Stomach (tissue), 8 donors: ENCODE measurements at regions not wholly inside any gene's neighbourhood (a gene's known extent, or its start where the extent isn't known, plus 50 kb on each side); places are given as distances from the start of the nearest gene placed in this dataset.
"Not testable (repeated sequence)": the region's sequence is repeated elsewhere in the genome, so short reads cannot be mapped to it uniquely, and the experiment has no call there.

Experiments used
- DNase-seq, 2 donors: peaks; one replicate each; pipeline versions ENCODE4 v3.0.0 to v3.0.0-alpha.2; 2013 to 2019
- H3K27ac ChIP-seq, 5 donors: fragments of 200-600 bp in 4 of 5; sonication (generic) in 4 of 5; one replicate each; pipeline ENCODE4 v1.5.1; 2013 to 2019; ENCODE audit warnings: mild to moderate bottlenecking in 1 of 5, moderate library complexity in 1 of 5
- H3K27me3 ChIP-seq, 3 donors: fragments of 200-600 bp; sonication (generic); one replicate each; pipeline ENCODE4 v1.5.1; 2017 to 2019; ENCODE audit warnings: mixed run types in 1 of 3
- H3K36me3 ChIP-seq, 4 donors: fragments of 200-600 bp; sonication (generic); 1 replicate in 3 of 4; 2 replicates in 1 of 4; pipeline ENCODE4 v1.5.1; 2016 to 2019
- H3K4me1 ChIP-seq, 4 donors: fragments of 200-600 bp; sonication (generic); one replicate each; pipeline ENCODE4 v1.5.1; 2016 to 2019
- H3K4me3 ChIP-seq, 4 donors: fragments of 200-600 bp; sonication (generic) in 3 of 4; one replicate each; pipeline ENCODE4 v1.5.1; 2016 to 2019; ENCODE audit warnings: mild to moderate bottlenecking in 1 of 4
- H3K9me3 ChIP-seq, 4 donors: fragments of 200-600 bp; sonication (generic); one replicate each; pipeline ENCODE4 v1.5.1; 2016 to 2019
- EP300 ChIP-seq: sonication (generic); formaldehyde crosslinking; IDR thresholded peaks from one replicate; pipeline ENCODE4 v1.6.1; 2017; ENCODE audit warnings: antibody characterized with exemption
- POLR2A ChIP-seq, 4 donors: fragments of 450-650 bp; IDR thresholded peaks; one replicate each; pipeline ENCODE4 v1.6.1; 2016; ENCODE audit warnings: antibody characterized with exemption in 4 of 4, control low read depth in 2 of 4, mild to moderate bottlenecking in 1 of 4, moderate library complexity in 1 of 4
- POLR2AphosphoS5 ChIP-seq, 3 donors: sonication (generic); formaldehyde crosslinking; IDR thresholded peaks; one replicate each; pipeline ENCODE4 v1.6.1; 2016; ENCODE audit warnings: antibody characterized with exemption in 3 of 3
- WGBS, 5 donors: extraction: QIAGEN DNeasy Blood & Tissue Kit in 3 of 5; methylation state at CpG; one replicate each; pipeline versions ENCODE4 v1.1.5 to v1.1.7; 2013 to 2018; 5-methylcytosine and 5-hydroxymethylcytosine counted together
- intact Hi-C: fragments of 100-400 bp; cut with DNase I; formaldehyde crosslinking; loops from one replicate; pipeline ENCODE4 v1.15.1; 2023; ENCODE audit warnings: low total_unique reads
- TF ChIP-seq, protein P1 (sequence below), 7 experiments: fragments of 450-650 bp in 4 of 7; fragments of 200-600 bp in 3 of 7; sonication (generic) in 3 of 7; IDR thresholded peaks; one replicate each; pipeline ENCODE4 v1.5.1; 2016 to 2019; ENCODE audit warnings: antibody characterized with exemption in 7 of 7, control low read depth in 2 of 7, mild to moderate bottlenecking in 1 of 7
- donor health status: healthy with polysubstance abuse.
- donor health status: Bipolar disorder and iron deficiency.
- donor health status: healthy.

DNA sequence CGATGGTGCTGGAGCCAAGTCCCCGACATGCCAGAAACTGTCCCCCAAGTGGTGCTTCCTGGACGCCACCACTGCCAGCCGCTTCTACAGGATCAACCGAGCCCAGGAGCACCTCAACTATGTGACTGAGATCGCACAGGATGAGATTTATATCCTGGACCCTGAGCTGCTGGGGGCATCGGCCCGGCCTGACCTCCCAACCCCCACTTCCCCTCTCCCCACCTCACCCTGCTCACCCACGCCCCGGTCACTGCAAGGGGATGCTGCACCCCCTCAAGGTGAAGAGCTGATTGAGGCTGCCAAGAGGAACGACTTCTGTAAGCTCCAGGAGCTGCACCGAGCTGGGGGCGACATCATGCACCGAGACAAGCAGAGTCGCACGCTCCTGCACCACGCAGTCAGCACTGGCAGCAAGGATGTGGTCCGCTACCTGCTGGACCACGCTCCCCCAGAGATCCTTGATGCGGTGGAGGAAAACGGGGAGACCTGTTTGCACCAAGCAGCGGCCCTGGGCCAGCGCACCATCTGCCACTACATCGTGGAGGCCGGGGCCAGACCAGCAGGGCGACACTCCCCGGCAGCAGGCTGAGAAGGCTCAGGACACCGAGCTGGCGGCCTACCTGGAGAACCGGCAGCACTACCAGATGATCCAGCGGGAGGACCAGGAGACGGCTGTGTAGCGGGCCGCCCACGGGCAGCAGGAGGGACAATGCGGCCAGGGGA is 91.0 kb downstream of the LACC1 start:
- H3K27ac ChIP-seq, DNase-seq, H3K4me3 ChIP-seq, H3K36me3 ChIP-seq, H3K27me3 ChIP-seq, intact Hi-C loops, H3K4me1 ChIP-seq, H3K9me3 ChIP-seq: not testable (repeated sequence)
- 92 to 98% (median 96%) methylated on average over 9 to 35 of the region's 36 CpGs for WGBS, 5 donors

DNA sequence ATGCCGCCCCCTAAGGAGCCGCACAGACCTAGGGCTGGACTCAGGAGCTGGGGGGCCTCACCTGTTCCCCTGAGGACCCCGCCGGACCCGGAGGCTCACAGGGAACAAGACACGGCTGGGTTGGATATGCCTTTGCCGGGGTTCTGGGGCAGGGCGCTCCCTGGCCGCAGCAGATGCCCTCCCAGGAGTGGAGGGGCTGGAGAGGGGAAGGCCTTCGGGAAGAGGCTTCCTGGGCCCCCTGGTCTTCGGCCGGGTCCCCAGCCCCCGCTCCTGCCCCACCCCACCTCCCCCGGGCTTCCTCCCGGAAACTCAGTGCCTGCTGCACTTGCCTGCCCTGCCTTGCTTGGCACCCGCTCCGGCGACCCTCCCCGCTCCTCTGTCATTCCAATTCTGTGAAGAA is 91.6 kb downstream of the LACC1 start:
- H3K4me3 ChIP-seq, H3K27me3 ChIP-seq, H3K27ac ChIP-seq, H3K9me3 ChIP-seq, H3K4me1 ChIP-seq, intact Hi-C loops, DNase-seq, H3K36me3 ChIP-seq: not testable (repeated sequence)
- WGBS, 5 donors = 95 to 99% (median 97%) methylated on average over 8 to 12 of the region's 19 CpGs; no CpG with 5 or more reads in 1 of the 5 donors

DNA sequence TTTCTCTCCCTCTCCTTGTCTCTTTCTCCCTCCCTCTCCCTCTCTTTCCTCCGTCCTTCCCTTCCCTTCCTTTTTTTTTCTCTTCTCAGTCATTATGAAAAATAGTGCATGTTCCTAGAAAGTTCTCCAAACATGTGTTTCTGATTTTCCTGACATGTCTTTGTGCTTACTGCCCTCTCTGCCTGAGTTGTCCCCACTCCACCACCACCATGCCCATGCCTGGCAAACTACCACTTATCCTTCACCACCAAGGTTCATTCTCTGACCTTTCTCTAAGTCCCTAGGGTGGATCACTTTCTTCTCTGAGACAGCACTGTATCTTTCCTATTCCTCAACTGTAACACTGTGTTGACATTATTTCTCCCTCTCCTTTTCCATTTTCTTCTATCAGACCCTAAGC is 98.2 kb downstream of the LACC1 start:
- Histone ChIP-seq H3K4me3 (no peak overlapping the region), H3K4me1 (no peaks in the 10 kb centered on the region), H3K27ac (no peak overlapping the region), H3K27me3 (no peaks in the 10 kb centered on the region), H3K36me3 (no peaks in the 10 kb centered on the region), H3K9me3 (no peaks in the 10 kb centered on the region)
- WGBS, 5 donors = 71 to 92% (median 88%) methylated on average over 1 of the region's 1 CpG
- TF ChIP-seq POLR2AphosphoS5 (IDR thresholded peaks at IDR 0.05) (no peak), EP300 (no peak)
- DNase-seq = no peak
- intact Hi-C loops = no loop called here

DNA sequence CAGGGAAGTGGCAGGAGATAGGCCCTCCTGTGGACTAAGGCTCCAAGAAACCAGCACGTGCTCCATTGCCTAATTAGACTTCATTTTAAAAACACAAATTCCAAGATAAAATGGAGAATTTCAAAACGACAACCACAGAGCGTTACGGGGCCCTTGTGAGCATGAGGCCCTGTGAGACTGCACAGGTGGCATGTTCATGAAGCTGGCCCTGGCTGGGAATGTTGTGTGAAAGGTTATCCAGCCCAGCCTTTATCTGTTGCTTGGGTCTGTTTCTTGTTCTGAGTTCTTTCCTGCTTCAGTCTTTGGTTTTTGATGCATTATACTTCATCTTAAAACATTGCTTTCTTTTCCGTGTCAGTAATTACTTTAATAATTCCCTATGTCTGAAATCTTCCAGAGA is 99.0 kb downstream of the LACC1 start:
- TF ChIP-seq, protein P1, sequence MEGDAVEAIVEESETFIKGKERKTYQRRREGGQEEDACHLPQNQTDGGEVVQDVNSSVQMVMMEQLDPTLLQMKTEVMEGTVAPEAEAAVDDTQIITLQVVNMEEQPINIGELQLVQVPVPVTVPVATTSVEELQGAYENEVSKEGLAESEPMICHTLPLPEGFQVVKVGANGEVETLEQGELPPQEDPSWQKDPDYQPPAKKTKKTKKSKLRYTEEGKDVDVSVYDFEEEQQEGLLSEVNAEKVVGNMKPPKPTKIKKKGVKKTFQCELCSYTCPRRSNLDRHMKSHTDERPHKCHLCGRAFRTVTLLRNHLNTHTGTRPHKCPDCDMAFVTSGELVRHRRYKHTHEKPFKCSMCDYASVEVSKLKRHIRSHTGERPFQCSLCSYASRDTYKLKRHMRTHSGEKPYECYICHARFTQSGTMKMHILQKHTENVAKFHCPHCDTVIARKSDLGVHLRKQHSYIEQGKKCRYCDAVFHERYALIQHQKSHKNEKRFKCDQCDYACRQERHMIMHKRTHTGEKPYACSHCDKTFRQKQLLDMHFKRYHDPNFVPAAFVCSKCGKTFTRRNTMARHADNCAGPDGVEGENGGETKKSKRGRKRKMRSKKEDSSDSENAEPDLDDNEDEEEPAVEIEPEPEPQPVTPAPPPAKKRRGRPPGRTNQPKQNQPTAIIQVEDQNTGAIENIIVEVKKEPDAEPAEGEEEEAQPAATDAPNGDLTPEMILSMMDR (IDR thresholded peaks at IDR 0.05) = no peak
- TF ChIP-seq POLR2A (IDR thresholded peaks at IDR 0.05) (no peak), EP300 (no peak), POLR2AphosphoS5 (IDR thresholded peaks at IDR 0.05) (no peak)
- H3K4me3 ChIP-seq = no peak overlapping the region
- H3K27ac ChIP-seq = no peak overlapping the region
- no peaks in the 10 kb centered on the region for H3K36me3 ChIP-seq
- intact Hi-C loops = no loop called here
- DNase-seq = no peak
- no peaks in the 10 kb centered on the region for H3K27me3 ChIP-seq
- H3K9me3 ChIP-seq = no peaks in the 10 kb centered on the region
- no peaks in the 10 kb centered on the region for H3K4me1 ChIP-seq
- 64 to 82% (median 74%) methylated on average over 5 of the region's 5 CpGs for WGBS, 5 donors

DNA sequence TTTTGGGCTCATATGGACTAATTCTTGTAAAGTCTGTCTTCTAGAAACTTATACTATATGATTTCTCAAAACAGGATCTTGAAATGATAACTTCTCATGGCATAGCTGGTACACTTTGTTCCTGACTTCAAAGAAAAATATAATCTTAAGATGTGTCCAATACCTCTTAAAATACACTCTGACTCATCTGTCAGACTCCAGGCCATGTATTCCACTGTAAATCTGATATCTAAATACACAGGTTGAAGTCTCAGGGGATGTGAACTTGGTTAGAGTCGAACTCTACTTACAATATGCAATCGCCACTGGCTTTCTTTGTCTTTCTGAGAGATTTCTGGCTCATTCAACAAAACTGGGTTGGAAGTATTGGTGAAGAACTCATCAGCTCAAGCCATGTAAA is 99.8 kb downstream of the LACC1 start:
- H3K4me3 ChIP-seq = no peak overlapping the region
- H3K9me3 ChIP-seq = no peaks in the 10 kb centered on the region
- H3K27ac ChIP-seq = no peak overlapping the region
- WGBS, 5 donors = 83 to 96% (median 91%) methylated on average over 2 of the region's 2 CpGs
- no peak for TF ChIP-seq POLR2A (IDR thresholded peaks at IDR 0.05)
- TF ChIP-seq, protein P1 (IDR thresholded peaks at IDR 0.05) = no peak
- TF ChIP-seq POLR2AphosphoS5 (IDR thresholded peaks at IDR 0.05) = no peak
- no peak for TF ChIP-seq EP300
- intact Hi-C loops = no loop called here
- no peaks in the 10 kb centered on the region for H3K36me3 ChIP-seq
- no peaks in the 10 kb centered on the region for H3K27me3 ChIP-seq
- DNase-seq = no peak
- H3K4me1 ChIP-seq = no peaks in the 10 kb centered on the region

- 82 to 93% (median 86%) methylated on average over 1 of the region's 1 CpG for WGBS, 5 donors
- intact Hi-C loops = no loop called here
- no peak overlapping the region for H3K4me3 ChIP-seq
- no peaks in the 10 kb centered on the region for H3K4me1 ChIP-seq
- no peaks in the 10 kb centered on the region for H3K36me3 ChIP-seq
- no peaks in the 10 kb centered on the region for H3K9me3 ChIP-seq
- no peaks in the 10 kb centered on the region for H3K27me3 ChIP-seq
- DNase-seq = no peak
- H3K27ac ChIP-seq = no peak overlapping the region
- TF ChIP-seq POLR2A (IDR thresholded peaks at IDR 0.05) = no peak
- TF ChIP-seq, protein P1 (IDR thresholded peaks at IDR 0.05) = no peak
- TF ChIP-seq EP300 = no peak
- TF ChIP-seq POLR2AphosphoS5 (IDR thresholded peaks at IDR 0.05) = no peak
Observed at GRCh38 chr13:43980587-43980986, 100.9 kb downstream of the LACC1 start.
